H54 (cell line): ENCODE measurements at regions not wholly inside any gene's neighbourhood (a gene's known extent, or its start where the extent isn't known, plus 50 kb on each side); places are given as distances from the start of the nearest gene placed in this dataset.
"Not testable (repeated sequence)": the region's sequence is repeated elsewhere in the genome, so short reads cannot be mapped to it uniquely, and the experiment has no call there.

Source experiments
- DNase-seq: peaks from one replicate; pipeline ENCODE4 v3.0.0; 2011; ENCODE audit warnings: low spot score, mixed read lengths; ENCODE audit not compliant: insufficient read length
- FAIRE-seq: peaks from 3 replicates; lab custom pipeline; 2011; peaks lifted over from hg19 to GRCh38; lab: Jason Lieb, UNC
- POLR2A ChIP-seq: IDR thresholded peaks from 2 replicates; pipeline ENCODE4 v1.6.1; 2011; ENCODE audit warnings: low read depth, mild to moderate bottlenecking, low read length

DNA sequence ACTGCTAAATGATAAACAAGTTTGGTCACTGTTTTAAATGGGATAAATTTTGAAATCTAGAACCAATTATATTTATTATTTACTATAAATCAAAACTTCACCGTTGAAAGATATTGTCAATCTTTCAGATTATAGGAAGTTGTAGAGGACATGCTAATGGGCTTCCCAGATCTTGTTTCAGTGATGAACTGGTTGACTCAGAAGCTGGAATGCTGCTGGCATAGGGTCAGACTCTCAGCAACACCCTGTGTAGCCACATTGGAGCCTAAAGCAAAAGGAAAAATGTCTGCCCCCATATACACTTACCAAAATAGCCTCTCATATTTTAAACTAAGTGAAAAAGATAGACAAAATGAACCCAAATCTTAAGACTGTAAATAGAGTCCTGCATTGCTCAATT is 916.9 kb upstream of the SOX9 start:
- TF ChIP-seq POLR2A: no peak
- DNase-seq: no peak
- peak; percentile 53 for FAIRE-seq

GRCh38 chr17:71205951-71206350 is 914.9 kb upstream of the SOX9 start:
- DNase-seq, FAIRE-seq: not testable (repeated sequence)

DNA sequence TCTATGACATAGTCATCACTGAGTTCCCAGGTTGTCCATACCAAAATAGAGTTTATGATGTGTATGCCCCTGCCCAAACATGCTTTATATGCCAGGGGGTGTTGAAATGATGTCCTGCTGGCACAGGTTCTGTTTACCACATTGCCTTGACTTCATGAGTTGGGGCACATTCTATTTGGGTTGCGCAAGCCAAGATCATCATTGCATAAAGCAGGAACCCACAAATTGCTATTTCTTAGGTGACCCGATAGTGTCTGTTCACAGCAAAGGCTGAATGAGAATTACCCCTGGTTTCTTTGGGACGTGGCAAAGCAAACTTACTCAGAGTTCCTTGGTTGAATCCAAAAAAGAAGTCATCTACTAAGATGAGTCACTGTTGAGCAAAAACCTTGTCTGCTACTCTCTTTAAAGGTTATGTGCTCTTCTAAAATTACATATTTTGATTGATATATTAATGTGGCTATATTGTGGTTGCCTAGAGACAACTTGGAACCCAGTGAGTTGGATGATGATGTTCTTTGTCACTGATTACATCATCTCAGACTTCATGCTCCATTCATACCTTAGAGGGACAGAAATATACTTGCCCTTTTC is 912.6 kb upstream of the SOX9 start:
- DNase-seq (no peak), FAIRE-seq (peak; percentile 82)
- no peak for TF ChIP-seq POLR2A

- no peak for TF ChIP-seq POLR2A
- DNase-seq (no peak), FAIRE-seq (no peak)
Observed at GRCh38 chr17:71213936-71214335, 906.9 kb upstream of the SOX9 start.

DNA sequence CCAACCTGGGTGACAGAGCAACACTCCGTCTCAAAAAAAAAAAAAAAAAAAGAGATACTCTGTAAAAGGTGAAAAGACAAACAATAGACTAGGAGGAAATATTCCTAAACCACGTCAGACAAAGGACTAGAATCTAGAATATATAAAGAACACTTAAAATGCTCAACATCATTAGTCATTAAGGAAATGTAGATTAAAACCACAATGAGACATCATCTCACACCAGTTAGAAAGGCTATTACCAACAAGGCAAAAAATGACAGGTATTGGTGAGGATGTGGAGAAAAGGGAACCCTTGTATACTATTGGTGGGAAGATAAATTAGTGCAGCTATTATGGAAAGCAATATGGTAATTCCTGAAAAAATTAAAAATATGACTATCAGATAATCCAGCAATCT is 903.1 kb upstream of the SOX9 start:
- FAIRE-seq (no peak), DNase-seq (no peak)
- TF ChIP-seq POLR2A: no peak

GRCh38 chr17:71224824-71225575 is 895.8 kb upstream of the SOX9 start:
- FAIRE-seq (peak; percentile 45), DNase-seq (no peak)
- no peak for TF ChIP-seq POLR2A

DNA sequence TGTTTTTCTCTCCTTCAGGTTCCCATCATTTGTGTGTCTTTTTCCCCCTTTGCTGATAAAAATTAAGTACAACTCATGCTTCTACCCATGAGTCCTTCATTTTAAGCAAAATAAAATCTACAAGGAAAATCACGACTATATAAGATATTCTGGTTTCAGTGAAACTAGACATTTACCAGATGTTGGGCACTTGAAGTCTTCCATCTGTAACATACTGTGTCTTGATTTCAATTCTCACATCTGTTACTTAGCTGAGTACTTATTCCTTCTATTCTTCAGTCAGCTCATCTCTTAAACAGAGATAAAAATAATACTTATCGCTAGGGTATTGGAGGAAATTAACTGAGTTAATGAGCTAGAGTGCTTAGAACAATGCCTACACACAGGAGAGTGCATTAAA is 893.0 kb upstream of the SOX9 start:
- no peak for FAIRE-seq
- no peak for TF ChIP-seq POLR2A
- no peak for DNase-seq

GRCh38 chr17:71229070-71229469 is 891.8 kb upstream of the SOX9 start:
- no peak for DNase-seq
- no peak for TF ChIP-seq POLR2A
- FAIRE-seq: peak; percentile 6

- TF ChIP-seq POLR2A: no peak
- DNase-seq: no peak
- no peak for FAIRE-seq
Observed at GRCh38 chr17:71232801-71233559, 887.8 kb upstream of the SOX9 start.

DNA sequence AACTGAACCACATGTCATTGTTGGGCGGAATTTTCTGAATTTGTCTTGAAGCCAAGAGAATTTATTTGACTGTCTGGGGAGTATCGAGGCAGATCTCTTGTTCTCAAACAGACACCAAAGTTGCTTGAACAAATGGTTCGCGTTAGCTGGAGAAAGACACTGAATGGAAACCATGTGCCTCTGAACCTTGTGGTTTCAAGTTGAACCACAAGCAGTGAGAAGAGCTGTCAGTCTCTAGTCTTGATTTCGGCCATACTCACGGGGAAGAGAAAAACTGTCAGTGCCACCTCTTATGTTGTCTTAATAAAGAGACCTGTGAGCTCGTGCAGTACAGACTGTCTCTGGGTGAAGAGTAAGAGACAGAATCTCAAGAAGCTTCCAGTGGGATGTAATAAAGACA is 886.5 kb upstream of the SOX9 start:
- no peak for DNase-seq
- TF ChIP-seq POLR2A: no peak
- FAIRE-seq: no peak

- peak; percentile 94 for FAIRE-seq
- TF ChIP-seq POLR2A: no peak
- no peak for DNase-seq
Observed at GRCh38 chr17:71237903-71238538, 882.8 kb upstream of the SOX9 start.

DNA sequence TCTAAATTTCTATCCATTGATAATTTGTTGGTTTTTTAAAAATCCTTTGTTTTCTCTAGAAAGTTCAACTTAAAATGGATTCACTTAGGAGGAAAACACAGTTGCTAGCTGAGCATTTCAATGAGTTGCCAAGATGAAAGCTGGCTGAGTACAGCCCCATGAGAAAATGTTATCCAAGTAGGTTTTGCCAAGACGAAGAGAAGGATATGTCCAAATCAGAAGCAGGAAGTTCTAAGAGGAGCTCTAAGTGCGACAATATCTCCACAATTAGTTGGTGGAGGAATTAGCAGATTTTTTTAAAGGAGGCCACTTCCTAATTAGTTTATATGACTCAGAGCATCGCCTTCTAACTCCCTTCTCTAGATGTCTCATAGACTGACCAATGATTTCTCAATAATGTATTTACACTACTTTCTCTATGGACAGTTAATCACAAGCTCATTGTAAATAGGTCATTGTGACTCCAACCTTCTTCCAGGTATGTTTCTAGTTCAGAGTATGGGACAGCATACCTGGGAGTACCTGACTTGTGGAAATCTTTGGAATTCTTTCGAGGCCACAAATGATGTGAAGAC is 873.3 kb upstream of the SOX9 start:
- no peak for TF ChIP-seq POLR2A
- DNase-seq (no peak), FAIRE-seq (peak; percentile 45)

GRCh38 chr17:71251276-71251675 is 869.5 kb upstream of the SOX9 start:
- no peak for DNase-seq
- no peak for TF ChIP-seq POLR2A
- FAIRE-seq: peak; percentile 80

GRCh38 chr17:71251951-71252350 is 868.9 kb upstream of the SOX9 start:
- no peak for DNase-seq
- no peak for TF ChIP-seq POLR2A
- no peak for FAIRE-seq

DNA sequence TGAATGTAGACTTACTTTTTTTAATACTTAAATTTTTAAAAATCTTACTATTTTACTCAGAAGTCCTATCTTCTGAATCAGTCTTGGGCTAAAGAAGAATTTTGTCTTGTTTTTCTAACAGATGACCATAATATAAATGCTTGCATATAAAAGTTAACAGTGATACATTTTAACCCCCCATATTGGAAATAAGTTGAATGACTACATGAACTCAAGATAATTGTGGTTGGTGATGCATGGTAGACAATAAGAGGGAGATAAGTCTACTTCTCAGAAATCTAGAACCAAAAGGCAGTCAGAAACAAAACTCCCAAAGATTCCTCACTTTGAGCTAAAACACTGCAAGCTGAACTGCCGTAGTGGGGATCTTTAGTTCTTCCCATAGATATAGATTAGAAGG is 868.4 kb upstream of the SOX9 start:
- FAIRE-seq (no peak), DNase-seq (no peak)
- no peak for TF ChIP-seq POLR2A
